MCF 10A (cell line): ENCODE measurements at regions not wholly inside any gene's neighbourhood (a gene's known extent, or its start where the extent isn't known, plus 50 kb on each side); places are given as distances from the start of the nearest gene placed in this dataset.

Source experiments
- BruUV-seq: library from RNA; stranded (reverse); fragments of 400-500 nt; replicated peaks from 2 replicates; lab custom pipeline; 2021; lab: Mats Ljungman, UMichigan
- CTCF ChIA-PET: fragments of 300-600 bp; sonication (Branson Sonifier 250); formaldehyde crosslinking; extraction: SDS; loops from one replicate; lab custom pipeline; 2021; ENCODE audit warnings: antibody characterized with exemption, inconsistent platforms; lab: Yijun Ruan, JAX
- POLR2A ChIA-PET: fragments of 300-600, 350-650 bp; sonication (Branson Sonifier 250); formaldehyde crosslinking; extraction: SDS; loops from one replicate; lab custom pipeline; 2020; ENCODE audit warnings: antibody characterized with exemption, inconsistent platforms; lab: Yijun Ruan, JAX
- DNase-seq: peaks from one replicate; pipeline ENCODE4 v3.0.0-alpha.2; 2018; ENCODE audit not compliant: unreplicated experiment
- H3K27ac Mint-ChIP-seq: one replicate; pipeline ENCODE4 v1.8.0; 2022; ENCODE audit warnings: mild to moderate bottlenecking, low read depth, mixed read lengths; ENCODE audit not compliant: unreplicated experiment
- H3K27me3 Mint-ChIP-seq: one replicate; pipeline ENCODE4 v1.8.0; 2022; ENCODE audit warnings: mixed read lengths; ENCODE audit not compliant: insufficient read depth, unreplicated experiment
- H3K36me3 Mint-ChIP-seq: one replicate; pipeline ENCODE4 v1.8.0; 2022; ENCODE audit warnings: mild to moderate bottlenecking, moderate library complexity, mixed read lengths; ENCODE audit not compliant: insufficient read depth, unreplicated experiment
- H3K4me1 Mint-ChIP-seq: one replicate; pipeline ENCODE4 v1.8.0; 2022; ENCODE audit warnings: mixed read lengths; ENCODE audit not compliant: insufficient read depth, unreplicated experiment
- H3K4me3 Mint-ChIP-seq: one replicate; pipeline ENCODE4 v1.8.0; 2022; ENCODE audit warnings: mild to moderate bottlenecking, moderate library complexity, mixed read lengths; ENCODE audit not compliant: unreplicated experiment
- H3K9me3 Mint-ChIP-seq: one replicate; pipeline ENCODE4 v1.8.0; 2022; ENCODE audit warnings: mixed read lengths; ENCODE audit not compliant: unreplicated experiment
- intact Hi-C: fragments of 100-400 bp; cut with micrococcal nuclease; formaldehyde crosslinking; loops from 2 replicates; pipeline ENCODE4 v1.14.1; 2022
- TF ChIP-seq, protein P1 (sequence below): fragments of 200-600 bp; IDR thresholded peaks from one replicate; pipeline ENCODE4 v1.8.0; 2022; ENCODE audit warnings: antibody characterized with exemption, mild to moderate bottlenecking; ENCODE audit not compliant: unreplicated experiment

DNA sequence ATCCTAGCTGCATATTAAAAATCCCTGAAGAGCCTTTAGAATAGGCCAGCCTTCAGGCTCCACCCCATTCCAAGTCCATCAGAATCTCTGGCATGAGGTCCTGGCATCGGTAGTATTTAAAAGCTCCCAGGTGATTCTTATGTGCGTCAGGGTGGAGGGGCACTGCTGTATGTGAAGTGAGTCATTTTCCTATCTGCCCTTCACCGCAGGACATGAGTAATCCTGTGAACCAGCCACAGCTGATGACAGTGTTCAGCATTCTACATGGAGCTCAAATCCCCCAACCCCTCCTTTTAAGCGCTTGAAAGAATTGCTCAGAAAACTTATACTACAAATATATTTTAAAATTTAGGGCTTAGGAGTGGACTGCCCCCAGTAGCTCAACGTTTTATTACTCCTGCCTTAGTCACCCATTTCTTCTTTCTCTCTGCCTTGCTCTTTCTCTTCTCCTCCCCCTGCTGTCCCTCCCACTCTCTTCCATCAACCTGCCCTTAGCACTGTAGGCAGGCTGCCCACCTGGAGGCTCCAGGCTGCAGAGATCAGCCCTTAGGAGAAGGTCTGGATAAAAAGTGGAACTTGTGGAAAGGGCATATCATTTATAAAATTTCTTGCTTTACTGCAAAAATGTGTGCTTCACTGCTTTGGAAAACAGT, 73.8 kb upstream of the ZNF281 start:
- H3K9me3 Mint-ChIP-seq: no peaks in the 10 kb centered on the region
- peak; percentile 100 for DNase-seq
- H3K27me3 Mint-ChIP-seq: no peaks in the 10 kb centered on the region
- peaks cover 25% of the 10 kb centered on the region for H3K4me1 Mint-ChIP-seq
- CTCF ChIA-PET: interaction anchor here (0.5 to 3.2 kb wide), 22 partner anchors 14 to 939 kb away, joined by 3 to 21 read pairs (median 4); no protein-coding TSS in a partner anchor
- POLR2A ChIA-PET: interaction anchor here (0.6 to 4.6 kb wide), 21 partner anchors 9 to 799 kb away, joined by 3 to 81 read pairs (median 4); partner anchors contain the start of genes DDX59 and ZNF281
- BruUV-seq: no TSS peak
- TF ChIP-seq, protein P1, sequence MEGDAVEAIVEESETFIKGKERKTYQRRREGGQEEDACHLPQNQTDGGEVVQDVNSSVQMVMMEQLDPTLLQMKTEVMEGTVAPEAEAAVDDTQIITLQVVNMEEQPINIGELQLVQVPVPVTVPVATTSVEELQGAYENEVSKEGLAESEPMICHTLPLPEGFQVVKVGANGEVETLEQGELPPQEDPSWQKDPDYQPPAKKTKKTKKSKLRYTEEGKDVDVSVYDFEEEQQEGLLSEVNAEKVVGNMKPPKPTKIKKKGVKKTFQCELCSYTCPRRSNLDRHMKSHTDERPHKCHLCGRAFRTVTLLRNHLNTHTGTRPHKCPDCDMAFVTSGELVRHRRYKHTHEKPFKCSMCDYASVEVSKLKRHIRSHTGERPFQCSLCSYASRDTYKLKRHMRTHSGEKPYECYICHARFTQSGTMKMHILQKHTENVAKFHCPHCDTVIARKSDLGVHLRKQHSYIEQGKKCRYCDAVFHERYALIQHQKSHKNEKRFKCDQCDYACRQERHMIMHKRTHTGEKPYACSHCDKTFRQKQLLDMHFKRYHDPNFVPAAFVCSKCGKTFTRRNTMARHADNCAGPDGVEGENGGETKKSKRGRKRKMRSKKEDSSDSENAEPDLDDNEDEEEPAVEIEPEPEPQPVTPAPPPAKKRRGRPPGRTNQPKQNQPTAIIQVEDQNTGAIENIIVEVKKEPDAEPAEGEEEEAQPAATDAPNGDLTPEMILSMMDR: no peak
- intact Hi-C loops: loop anchor here (1.0 to 2.0 kb wide), 2 partner anchors 41 to 67 kb away; no protein-coding TSS in a partner anchor
- peak overlapping the region; percentile 9 for H3K27ac Mint-ChIP-seq
- peak overlapping the region; percentile 3 for H3K4me3 Mint-ChIP-seq
- H3K36me3 Mint-ChIP-seq: no peaks in the 10 kb centered on the region

DNA sequence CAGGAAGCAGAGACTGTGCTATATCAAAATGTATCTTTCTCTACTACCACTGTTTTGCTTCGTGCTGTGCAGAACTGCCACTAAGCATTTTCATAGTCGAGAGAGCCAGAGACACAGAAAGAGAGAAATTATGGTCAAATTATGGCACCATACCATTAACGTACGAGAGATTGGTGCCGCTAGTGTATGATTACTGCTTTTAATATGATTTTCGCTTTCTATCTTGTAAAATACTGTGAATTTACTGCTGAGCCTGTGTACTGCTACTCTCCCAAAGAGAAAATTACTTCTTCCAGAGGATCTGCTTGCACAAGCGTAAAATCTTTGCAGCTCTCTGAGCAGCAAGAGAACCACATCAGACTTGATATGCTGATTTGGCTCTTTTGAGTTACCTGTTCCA, 71.1 kb upstream of the ZNF281 start:
- BruUV-seq: no TSS peak
- H3K27ac Mint-ChIP-seq: no peak overlapping the region
- POLR2A ChIA-PET: interaction anchor here (0.7 to 4.6 kb wide), 3 partner anchors 9 to 76 kb away, joined by 3 to 81 read pairs (median 3); partner anchors contain the start of gene ZNF281

DNA sequence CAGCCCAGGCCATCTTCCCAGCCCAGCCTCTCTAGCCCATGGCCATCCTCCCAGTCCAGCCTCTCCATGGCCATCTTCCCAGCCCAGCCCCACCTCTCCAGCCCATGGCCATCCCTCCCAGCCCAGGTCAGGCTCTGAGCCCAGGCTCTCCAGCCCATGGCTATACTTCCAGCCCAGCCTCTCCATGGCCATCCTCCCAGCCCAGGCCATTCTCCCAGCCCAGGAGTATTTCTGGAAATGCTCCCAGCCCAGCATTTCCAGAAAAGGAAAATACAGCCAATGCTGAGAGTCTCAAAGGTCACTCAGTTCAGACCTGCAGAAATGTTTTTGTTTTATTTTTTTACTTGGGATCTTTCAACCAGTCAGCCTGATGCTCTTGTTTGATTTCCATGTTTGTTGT, 70.0 kb upstream of the ZNF281 start:
- intact Hi-C loops: no loop called here
- TF ChIP-seq, protein P1: no peak
- DNase-seq: no peak
- no TSS peak for BruUV-seq
- ChIA-PET CTCF (interaction anchor here (0.7 kb wide), 2 partner anchors 18 to 111 kb away, joined by 3 to 4 read pairs; no protein-coding TSS in a partner anchor), POLR2A (no interaction called here)
- H3K4me1 Mint-ChIP-seq: peaks cover 22% of the 10 kb centered on the region
- H3K27ac Mint-ChIP-seq: no peak overlapping the region
- no peaks in the 10 kb centered on the region for H3K9me3 Mint-ChIP-seq
- H3K4me3 Mint-ChIP-seq: no peak overlapping the region
- H3K36me3 Mint-ChIP-seq: no peaks in the 10 kb centered on the region
- H3K27me3 Mint-ChIP-seq: no peaks in the 10 kb centered on the region

More for the DNA sequence above, 71.1 kb upstream of the ZNF281 start:
- H3K4me1 Mint-ChIP-seq: peaks cover 23% of the 10 kb centered on the region
- intact Hi-C loops: no loop called here
- H3K4me3 Mint-ChIP-seq: no peak overlapping the region
- CTCF ChIA-PET: interaction anchor here (0.6 to 0.8 kb wide), 2 partner anchors 8 to 23 kb away, joined by 5 to 7 read pairs; no protein-coding TSS in a partner anchor
- TF ChIP-seq, protein P1: no peak
- DNase-seq: no peak
- no peaks in the 10 kb centered on the region for H3K27me3 Mint-ChIP-seq
- no peaks in the 10 kb centered on the region for H3K9me3 Mint-ChIP-seq
- no peaks in the 10 kb centered on the region for H3K36me3 Mint-ChIP-seq

DNA sequence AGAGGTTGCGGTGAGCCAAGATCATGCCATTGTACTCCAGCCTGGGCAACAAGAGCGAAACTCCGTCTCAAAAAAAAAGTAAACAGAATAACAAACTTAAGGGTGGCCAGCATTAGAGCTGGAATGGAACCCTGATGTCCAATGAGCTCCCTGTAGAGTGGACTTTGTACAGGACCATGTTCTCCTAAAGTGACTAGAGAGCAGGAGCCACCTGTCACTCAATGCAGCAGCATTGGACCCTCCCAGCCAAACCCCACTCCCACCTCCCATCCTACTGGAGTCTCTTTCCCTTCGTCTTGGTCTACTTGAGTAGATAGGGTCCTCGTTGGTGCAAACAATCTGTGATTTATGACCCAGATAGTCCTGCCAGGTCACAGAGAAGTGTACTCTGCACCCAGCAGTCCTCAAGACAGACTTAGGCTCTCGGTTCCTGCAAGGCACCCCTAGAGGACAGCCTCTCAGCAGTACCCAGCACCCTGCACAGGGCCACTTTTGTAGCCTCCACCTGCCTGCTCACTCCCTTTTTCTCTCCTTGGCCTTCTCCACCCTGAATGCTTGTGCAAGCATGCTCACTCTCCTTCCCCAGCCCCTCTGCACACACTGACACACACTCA, 69.2 kb upstream of the ZNF281 start:
- TF ChIP-seq, protein P1: no peak

More for the DNA sequence above, 69.2 kb upstream of the ZNF281 start:
- CTCF ChIA-PET: interaction anchor here (0.6 to 1.9 kb wide), 2 partner anchors 9 to 445 kb away, joined by 4 to 5 read pairs; no protein-coding TSS in a partner anchor
- Mint-ChIP-seq H3K27ac (no peak overlapping the region), H3K9me3 (no peaks in the 10 kb centered on the region), H3K36me3 (no peaks in the 10 kb centered on the region), H3K4me1 (peaks cover 17% of the 10 kb centered on the region), H3K4me3 (no peak overlapping the region), H3K27me3 (no peaks in the 10 kb centered on the region)
- BruUV-seq: no TSS peak
- no peak for DNase-seq
- POLR2A ChIA-PET: interaction anchor here (0.7 kb wide), 1 partner anchor 69 kb away, joined by 3 read pairs; the partner anchor contains the start of gene ZNF281
- intact Hi-C loops: no loop called here
